ENCODE measurements at regions not wholly inside any gene's neighbourhood (a gene's known extent, or its start where the extent isn't known, plus 50 kb on each side); places are given as distances from the start of the nearest gene placed in this dataset.

GRCh38 chr2:43127208-43127940 is 99.0 kb downstream of the ZFP36L2 start:
- peak; percentile 68 for FAIRE-seq
- CTCF ChIA-PET = interaction anchor here (0.7 to 9.7 kb wide), 18 partner anchors 11 to 413 kb away, joined by 3 to 109 read pairs (median 4); no protein-coding TSS in a partner anchor
- intact Hi-C loops (cut with micrococcal nuclease; ENCODE audit: unreplicated experiment) = loop anchor here (1.0 to 10.0 kb wide), 7 partner anchors 102 to 413 kb away; no protein-coding TSS in a partner anchor

More at GRCh38 chr2:43127208-43127940, 99.0 kb downstream of the ZFP36L2 start:
- POLR2A ChIA-PET = no interaction called here
- Histone ChIP-seq H3K9me3 (replicated peaks; ENCODE audit: control insufficient read depth, insufficient read depth, low read length) (no peaks in the 10 kb centered on the region), H3K79me2 (ENCODE audit: control insufficient read depth, insufficient read depth, low read length) (no peaks in the 10 kb centered on the region), H3K36me3 (ENCODE audit: control insufficient read depth in 2 of 2, insufficient read depth in 2 of 2, low read length in 1 of 2) (no peaks in the 10 kb centered on the region), H3K27ac (ENCODE audit: control insufficient read depth, insufficient read depth) (no peak overlapping the region), H4K20me1 (ENCODE audit: control insufficient read depth, insufficient read depth) (no peaks in the 10 kb centered on the region), H3K4me2 (ENCODE audit: control insufficient read depth, insufficient read depth) (no peak overlapping the region), H3K4me1 (ENCODE audit: control insufficient read depth, insufficient read depth, low read length) (peaks cover 15% of the 10 kb centered on the region), H3K4me3 (no peak overlapping the region), H2AFZ (ENCODE audit: control insufficient read depth, low read depth, low read length) (no peak overlapping the region), H3K27me3 (replicated peaks in 1 of 2; ENCODE audit: control insufficient read depth in 2 of 2, insufficient read depth in 2 of 2, low read length in 1 of 2) (no peaks in the 10 kb centered on the region), H3K9ac (ENCODE audit: control insufficient read depth, insufficient read depth, low read length) (no peak overlapping the region)
- no TSS peak for BruUV-seq (replicated peaks)
- no peak for DNase-seq (ENCODE audit: low read depth, low spot score)
- RAD21 ChIA-PET (ENCODE audit: unreplicated experiment) = interaction anchor here (0.9 to 8.0 kb wide), 6 partner anchors 94 to 441 kb away, joined by 3 to 84 read pairs (median 6); partner anchors contain the start of gene ZFP36L2
- peak; percentile 77 for ATAC-seq
- TF ChIP-seq CTCF (IDR thresholded peaks at IDR 0.05 in 2 of 3, conservative IDR thresholded peaks at IDR 0.05 in 1 of 3; ENCODE audit: control insufficient read depth in 2 of 3, extremely low read depth in 1 of 3, insufficient read depth in 1 of 3, low read depth in 3 of 3, low read length in 3 of 3) (peak; percentile 60 to 79 (median 77)), HDAC6 (IDR thresholded peaks at IDR 0.05; ENCODE audit: unreplicated experiment) (no peak), DPF2 (IDR thresholded peaks at IDR 0.05) (no peak), NR2F1 (conservative IDR thresholded peaks at IDR 0.05) (no peak), SMC3 (IDR thresholded peaks at IDR 0.05; ENCODE audit: borderline replicate concordance, low read length) (peak; percentile 88), YY1 (IDR thresholded peaks at IDR 0.05; ENCODE audit: low read depth, low read length) (peak; percentile 41; the same call in 1 of the 2 replicates), CBX5 (IDR thresholded peaks at IDR 0.05; ENCODE audit: low read depth) (0 out of 2 replicates have a peak, but pooled peaks have one; percentile 55), BACH1 (IDR thresholded peaks at IDR 0.05; ENCODE audit: borderline replicate concordance) (no peak), CREM (IDR thresholded peaks at IDR 0.05; ENCODE audit: low read depth) (no peak), RAD21 (IDR thresholded peaks at IDR 0.05; ENCODE audit: insufficient read depth, low read depth, low read length) (peak; percentile 80), ZBTB33 (IDR thresholded peaks at IDR 0.05) (peak; percentile 55; the same call in 1 of the 2 replicates), IRF5 (IDR thresholded peaks at IDR 0.05; ENCODE audit: borderline replicate concordance) (no peak), POLR2A (IDR thresholded peaks at IDR 0.05; ENCODE audit: low read depth, low read length) (no peak)
- in situ Hi-C loops (cut with MboI) = loop anchor here (5.0 kb wide), 2 partner anchors 105 to 355 kb away; no protein-coding TSS in a partner anchor
- SMC1A ChIA-PET (ENCODE audit: uncharacterized antibody, unreplicated experiment) = interaction anchor here (0.9 to 13.3 kb wide), 11 partner anchors 11 to 451 kb away, joined by 3 to 170 read pairs (median 3); partner anchors contain the start of gene ZFP36L2
- 34% methylated on average over 24 of the region's 24 CpGs for WGBS (ENCODE audit: insufficient coverage, insufficient replicate concordance, low lambda C conversion rate, missing lambda C conversion rate)
